ENCODE measurements at regions not wholly inside any gene's neighbourhood (a gene's known extent, or its start where the extent isn't known, plus 50 kb on each side); places are given as distances from the start of the nearest gene placed in this dataset.
"Not testable (repeated sequence)": the region's sequence is repeated elsewhere in the genome, so short reads cannot be mapped to it uniquely, and the experiment has no call there.

GRCh38 chr2:97431169-97431725 is 158.4 kb downstream of the ANKRD36B start:
- not testable (repeated sequence) for H3K4me3 ChIP-seq (ENCODE audit: low read depth, low read length); DNase-seq (ENCODE audit: low read depth)

DNA sequence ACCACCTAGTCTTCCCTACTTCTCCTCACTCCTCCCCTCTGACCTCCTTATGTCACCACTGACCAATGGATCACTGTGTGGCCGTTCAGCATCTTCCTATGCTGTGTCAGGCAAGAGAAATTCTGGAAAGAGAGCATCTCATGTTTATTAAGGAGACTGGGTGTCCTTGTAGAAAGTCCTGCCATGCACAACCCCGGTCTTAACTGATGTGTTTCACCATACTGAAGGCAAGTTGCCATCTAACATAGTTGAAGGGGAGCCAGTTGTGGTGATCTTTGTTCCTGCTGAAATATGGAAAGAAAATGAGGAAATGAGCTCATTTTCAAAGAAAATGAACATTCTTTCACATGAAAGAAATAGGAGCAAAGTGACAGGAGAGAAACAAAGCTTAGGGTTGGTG is 167.3 kb downstream of the ANKRD36B start:
- DNase-seq (ENCODE audit: low read depth); H3K4me3 ChIP-seq (ENCODE audit: low read depth, low read length): not testable (repeated sequence)

GRCh38 chr2:97406340-97406739 is 183.3 kb downstream of the ANKRD36B start:
- DNase-seq (ENCODE audit: low read depth); H3K4me3 ChIP-seq (ENCODE audit: low read depth, low read length): not testable (repeated sequence)

GRCh38 chr2:97405172-97405737 is 184.4 kb downstream of the ANKRD36B start:
- not testable (repeated sequence) for DNase-seq (ENCODE audit: low read depth); H3K4me3 ChIP-seq (ENCODE audit: low read depth, low read length)

- DNase-seq (ENCODE audit: low read depth), result not testable (repeated sequence)
Observed at GRCh38 chr2:97402678-97403077, 187.0 kb downstream of the ANKRD36B start.

DNA sequence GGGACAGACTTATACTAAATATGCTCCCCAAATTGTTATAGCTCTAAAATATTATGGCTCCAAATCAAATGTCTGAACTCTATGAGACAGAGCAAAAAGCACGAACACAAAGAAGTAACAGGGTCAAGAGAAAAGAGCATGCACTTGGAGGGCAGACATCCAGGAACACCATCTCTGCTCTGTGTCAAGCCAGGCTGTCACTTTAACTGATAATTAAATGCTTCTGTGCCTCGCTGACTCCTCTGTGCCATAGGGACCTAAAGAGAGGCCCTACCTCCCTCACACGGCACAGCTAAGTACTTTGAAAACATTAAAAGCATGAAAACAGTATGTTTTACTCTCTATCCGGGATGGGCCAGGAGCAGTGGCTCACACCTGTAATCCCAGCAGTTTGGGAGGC is 194.0 kb downstream of the ANKRD36B start:
- H3K4me3 ChIP-seq (ENCODE audit: low read depth, low read length); DNase-seq (ENCODE audit: low read depth): not testable (repeated sequence)

More at GRCh38 chr2:97402678-97403077, 187.0 kb downstream of the ANKRD36B start:
- H3K4me3 ChIP-seq (ENCODE audit: low read depth, low read length), result not testable (repeated sequence)

DNA sequence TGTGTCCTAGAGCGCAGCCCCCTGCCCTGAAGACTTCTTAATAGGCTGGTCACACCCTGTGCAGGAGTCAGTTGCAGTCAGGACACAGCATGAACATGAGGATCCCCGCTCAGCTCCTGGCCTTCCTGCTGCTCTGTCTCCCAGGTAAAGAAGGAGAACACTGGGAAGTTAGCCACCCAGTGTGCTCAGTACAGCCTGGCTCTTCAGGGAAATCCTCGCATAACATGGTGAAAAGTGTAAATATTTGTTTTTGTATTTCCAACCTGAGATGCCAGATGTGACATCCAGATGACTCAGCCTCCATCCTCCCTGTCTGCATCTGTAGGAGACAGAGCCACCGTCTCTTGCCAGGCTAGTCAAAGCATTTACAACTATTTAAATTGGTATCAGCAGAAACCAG is 203.9 kb downstream of the ANKRD36B start:
- DNase-seq (ENCODE audit: low read depth); H3K4me3 ChIP-seq (ENCODE audit: low read depth, low read length): not testable (repeated sequence)

- H3K4me3 ChIP-seq (ENCODE audit: low read depth, low read length); DNase-seq (ENCODE audit: low read depth): not testable (repeated sequence)
Observed at GRCh38 chr2:97375913-97376312, 213.8 kb downstream of the ANKRD36B start.

DNA sequence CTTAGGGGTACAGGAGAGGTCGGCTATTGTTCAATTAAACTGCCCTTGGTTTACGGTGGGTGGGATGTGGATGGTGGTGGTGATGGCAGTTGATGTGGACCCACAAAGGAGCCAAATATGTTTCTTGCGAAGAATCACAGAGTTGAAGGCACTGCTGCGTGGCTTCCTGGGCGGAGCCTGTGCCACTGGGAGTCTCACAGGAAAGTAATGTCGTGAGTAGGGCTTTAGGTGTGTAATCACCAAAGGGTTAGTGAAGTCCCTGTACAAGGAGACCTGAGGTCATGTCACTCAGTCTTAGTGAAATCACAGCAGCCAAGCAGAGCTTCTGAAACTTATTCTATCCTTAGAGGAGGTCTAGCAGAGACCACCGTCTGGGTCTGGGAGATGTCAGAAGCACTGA is 215.3 kb downstream of the ANKRD36B start:
- DNase-seq (ENCODE audit: low read depth); H3K4me3 ChIP-seq (ENCODE audit: low read depth, low read length): not testable (repeated sequence)

DNA sequence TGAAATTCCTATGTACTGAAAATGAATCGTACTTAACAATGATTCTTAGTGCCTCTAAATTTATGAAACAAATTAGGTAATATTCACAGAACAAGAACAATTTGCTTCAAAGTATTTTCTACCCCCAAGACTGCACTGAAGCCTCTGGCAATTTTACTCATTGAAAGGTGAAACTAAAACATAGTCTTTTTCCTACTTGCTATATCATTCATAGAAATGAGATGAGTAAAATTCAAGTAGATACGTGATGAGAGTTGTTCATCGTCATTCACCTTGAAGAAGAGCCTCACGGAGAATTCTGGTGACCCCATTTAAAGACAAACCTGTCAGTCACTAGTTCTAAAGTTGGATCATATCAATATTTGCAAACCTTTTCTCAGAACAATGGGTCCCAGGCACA is 226.5 kb downstream of the ANKRD36B start:
- not testable (repeated sequence) for DNase-seq (ENCODE audit: low read depth); H3K4me3 ChIP-seq (ENCODE audit: low read depth, low read length)

DNA sequence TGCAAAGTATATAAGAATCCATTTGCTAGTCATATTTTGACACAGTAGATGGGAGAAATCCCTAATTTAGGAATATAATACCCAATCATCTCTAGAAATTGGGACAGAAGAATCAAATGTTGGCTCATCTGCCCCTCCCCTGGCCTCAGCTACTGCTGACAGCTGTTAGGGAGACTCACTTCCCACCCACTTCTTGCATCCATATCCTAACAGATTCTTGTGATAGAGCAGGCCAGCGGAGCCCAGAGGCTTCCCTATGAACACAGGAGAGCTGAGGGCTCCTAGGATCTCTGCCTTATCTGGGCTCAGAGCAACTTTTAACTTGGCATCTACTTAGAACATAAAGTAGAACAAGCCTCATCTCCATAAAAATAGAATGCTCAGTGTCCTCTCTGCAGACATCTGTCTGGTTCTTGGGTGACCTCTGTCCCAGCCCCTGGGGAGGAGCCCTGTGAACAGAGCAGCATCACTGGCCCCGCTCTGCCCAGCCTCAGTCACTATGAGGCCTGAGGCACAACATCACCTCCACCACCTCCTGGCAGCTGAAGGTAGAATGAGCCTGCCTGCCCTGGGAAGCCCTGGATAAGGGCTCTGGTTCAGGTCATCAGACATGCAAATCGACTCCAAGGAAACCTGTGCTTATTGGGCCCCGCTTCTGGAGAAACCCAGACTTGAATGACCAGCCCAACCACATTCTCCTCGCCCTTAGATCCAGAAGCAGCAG is 229.7 kb downstream of the ANKRD36B start:
- no peak for DNase-seq (ENCODE audit: low read depth)
- H3K4me3 ChIP-seq (ENCODE audit: low read depth, low read length), result no peak overlapping the region
- TF ChIP-seq, protein P1, sequence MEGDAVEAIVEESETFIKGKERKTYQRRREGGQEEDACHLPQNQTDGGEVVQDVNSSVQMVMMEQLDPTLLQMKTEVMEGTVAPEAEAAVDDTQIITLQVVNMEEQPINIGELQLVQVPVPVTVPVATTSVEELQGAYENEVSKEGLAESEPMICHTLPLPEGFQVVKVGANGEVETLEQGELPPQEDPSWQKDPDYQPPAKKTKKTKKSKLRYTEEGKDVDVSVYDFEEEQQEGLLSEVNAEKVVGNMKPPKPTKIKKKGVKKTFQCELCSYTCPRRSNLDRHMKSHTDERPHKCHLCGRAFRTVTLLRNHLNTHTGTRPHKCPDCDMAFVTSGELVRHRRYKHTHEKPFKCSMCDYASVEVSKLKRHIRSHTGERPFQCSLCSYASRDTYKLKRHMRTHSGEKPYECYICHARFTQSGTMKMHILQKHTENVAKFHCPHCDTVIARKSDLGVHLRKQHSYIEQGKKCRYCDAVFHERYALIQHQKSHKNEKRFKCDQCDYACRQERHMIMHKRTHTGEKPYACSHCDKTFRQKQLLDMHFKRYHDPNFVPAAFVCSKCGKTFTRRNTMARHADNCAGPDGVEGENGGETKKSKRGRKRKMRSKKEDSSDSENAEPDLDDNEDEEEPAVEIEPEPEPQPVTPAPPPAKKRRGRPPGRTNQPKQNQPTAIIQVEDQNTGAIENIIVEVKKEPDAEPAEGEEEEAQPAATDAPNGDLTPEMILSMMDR (IDR thresholded peaks at IDR 0.05; ENCODE audit: insufficient read depth, low read depth, low read length, missing control alignments), result no peak

- TF ChIP-seq, protein P1 (IDR thresholded peaks at IDR 0.05; ENCODE audit: insufficient read depth, low read depth, low read length, missing control alignments), result peak; percentile 4
- H3K4me3 ChIP-seq (ENCODE audit: low read depth, low read length), result no peak overlapping the region
- no peak for DNase-seq (ENCODE audit: low read depth)
Observed at GRCh38 chr2:97355887-97356286, 233.8 kb downstream of the ANKRD36B start.
